ENCODE measurements at regions not wholly inside any gene's neighbourhood (a gene's known extent, or its start where the extent isn't known, plus 50 kb on each side); places are given as distances from the start of the nearest gene placed in this dataset.

DNA sequence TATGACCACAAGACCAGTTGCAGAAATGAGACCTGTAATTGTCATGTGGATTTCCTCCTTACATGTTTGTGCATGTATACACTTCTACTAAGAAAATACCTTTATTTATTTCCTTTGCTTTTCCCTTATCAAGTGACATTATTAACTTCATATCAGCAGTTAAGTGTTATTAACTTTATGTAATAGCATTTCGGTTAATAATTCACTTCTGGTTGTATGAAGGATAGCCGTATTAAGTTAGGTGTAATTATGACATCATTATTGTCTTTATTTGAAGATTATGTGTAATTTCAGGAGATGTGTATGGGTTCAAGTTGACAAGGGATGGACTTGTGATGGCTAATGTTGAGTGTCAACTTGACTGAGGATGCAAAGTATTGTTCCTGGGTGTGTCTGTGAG is 881.2 kb upstream of the ATXN8OS start:
- TF ChIP-seq, protein P1, sequence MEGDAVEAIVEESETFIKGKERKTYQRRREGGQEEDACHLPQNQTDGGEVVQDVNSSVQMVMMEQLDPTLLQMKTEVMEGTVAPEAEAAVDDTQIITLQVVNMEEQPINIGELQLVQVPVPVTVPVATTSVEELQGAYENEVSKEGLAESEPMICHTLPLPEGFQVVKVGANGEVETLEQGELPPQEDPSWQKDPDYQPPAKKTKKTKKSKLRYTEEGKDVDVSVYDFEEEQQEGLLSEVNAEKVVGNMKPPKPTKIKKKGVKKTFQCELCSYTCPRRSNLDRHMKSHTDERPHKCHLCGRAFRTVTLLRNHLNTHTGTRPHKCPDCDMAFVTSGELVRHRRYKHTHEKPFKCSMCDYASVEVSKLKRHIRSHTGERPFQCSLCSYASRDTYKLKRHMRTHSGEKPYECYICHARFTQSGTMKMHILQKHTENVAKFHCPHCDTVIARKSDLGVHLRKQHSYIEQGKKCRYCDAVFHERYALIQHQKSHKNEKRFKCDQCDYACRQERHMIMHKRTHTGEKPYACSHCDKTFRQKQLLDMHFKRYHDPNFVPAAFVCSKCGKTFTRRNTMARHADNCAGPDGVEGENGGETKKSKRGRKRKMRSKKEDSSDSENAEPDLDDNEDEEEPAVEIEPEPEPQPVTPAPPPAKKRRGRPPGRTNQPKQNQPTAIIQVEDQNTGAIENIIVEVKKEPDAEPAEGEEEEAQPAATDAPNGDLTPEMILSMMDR (conservative IDR thresholded peaks at IDR 0.05; ENCODE audit: low read depth, low read length) = no peak
- TF ChIP-seq EZH2 (IDR thresholded peaks at IDR 0.05; ENCODE audit: borderline replicate concordance, low read depth, low read length, poor library complexity, severe bottlenecking) = no peak

All from A673 (cell line).